Heart left ventricle (tissue), 16 donors: ENCODE measurements at regions not wholly inside any gene's neighbourhood (a gene's known extent, or its start where the extent isn't known, plus 50 kb on each side); places are given as distances from the start of the nearest gene placed in this dataset.
A peak's percentile ranks its signal among the peaks of the same experiment; 100 is the strongest.

Source experiments
- ATAC-seq, 4 donors: fragments of 200-7000 bp; cut with Tn5 transposase; one replicate each; pipeline ENCODE4 v1.9.1; 2020 to 2022; ENCODE audit warnings: moderate library complexity in 4 of 4, mild to moderate bottlenecking in 3 of 4, moderate number of reproducible peaks in 1 of 4
- DNase-seq, 5 donors: peaks; one replicate each; pipeline ENCODE4 v3.0.0-alpha.2; 2020
- H3K27ac ChIP-seq, 12 donors: fragments of 200-600 bp; sonication (generic) in 4 of 12; one replicate each; pipeline versions ENCODE4 v1.5.0 to v1.8.0; 2016 to 2022; ENCODE audit warnings: mild to moderate bottlenecking in 2 of 12
- H3K27me3 ChIP-seq, 9 donors: fragments of 200-600 bp; sonication (generic) in 2 of 9; one replicate each; pipeline versions ENCODE4 v1.5.1 to v1.8.0; 2016 to 2022; ENCODE audit warnings: mild to moderate bottlenecking in 3 of 9
- H3K36me3 ChIP-seq, 9 donors: fragments of 200-600 bp; sonication (generic) in 2 of 9; one replicate each; pipeline versions ENCODE4 v1.5.0 to v1.8.0; 2018 to 2022; ENCODE audit warnings: mild to moderate bottlenecking in 2 of 9
- H3K4me1 ChIP-seq, 12 donors: fragments of 200-600 bp; sonication (generic) in 4 of 12; one replicate each; pipeline versions ENCODE4 v1.5.0 to v1.8.0; 2016 to 2022; ENCODE audit warnings: mild to moderate bottlenecking in 3 of 12
- H3K4me3 ChIP-seq, 12 donors: fragments of 200-600 bp; sonication (generic) in 4 of 12; one replicate each; pipeline versions ENCODE4 v1.5.0 to v1.8.0; 2017 to 2022; ENCODE audit warnings: mild to moderate bottlenecking in 9 of 12, moderate library complexity in 4 of 12
- H3K9me3 ChIP-seq, 12 donors: fragments of 200-600 bp; sonication (generic) in 4 of 12; one replicate each; pipeline versions ENCODE4 v1.5.0 to v1.8.0; 2016 to 2022; ENCODE audit warnings: mild to moderate bottlenecking in 1 of 12
- CTCF ChIP-seq, 12 donors: fragments of 200-600 bp; sonication (generic) in 4 of 12; IDR thresholded peaks; one replicate each; pipeline versions ENCODE4 v1.5.0 to v1.8.0; 2018 to 2022; ENCODE audit warnings: antibody characterized with exemption in 12 of 12, mild to moderate bottlenecking in 5 of 12
- POLR2A ChIP-seq, 2 donors: fragments of 450-650 bp; IDR thresholded peaks; one replicate each; pipeline ENCODE4 v1.6.1; 2017; ENCODE audit warnings: antibody characterized with exemption in 2 of 2, mild to moderate bottlenecking in 2 of 2, moderate library complexity in 2 of 2
- WGBS, 4 donors: extraction: QIAGEN DNeasy Blood & Tissue Kit in 2 of 4; methylation state at CpG; one replicate each; pipeline versions ENCODE4 v1.1.5 to v1.1.7; 2013 to 2018; 5-methylcytosine and 5-hydroxymethylcytosine counted together
- intact Hi-C, 10 donors: fragments of 100-400 bp; cut with DNase I; formaldehyde crosslinking; loops; one replicate each; pipeline versions ENCODE4 v1.11.1 to v1.14.2; 2022
- donor health status: ischemic (EF 13 %, LVEDD 7.1; RV severe dilation, severe dysfunction).
- donor health status: healthy with polysubstance abuse.
- donor health status: DM: no; HTN: yes; CAD: no.
- donor health status: DM: no; HTN: no; CAD: no.
- donor health status: ischemic (EF 25% LVEDD 6.9; RV normal size, moderate dysfunction).
- donor health status: ischemic (EF 25% LVEDD 5.7; RV mildly dilated, moderate dysfunction).
- donor health status: healthy.
- donor health status: DM: yes; HTN: yes; CAD: no.
- donor health status: ischemic (EF 35%, LVEDD 5.7; RV mildly dilated, moderate dysfunction).
- donor health status: nonischemic (EF 11% LVEDD 7.7; RV severe dilation, severe dysfunction).
- donor health status: DM: yes; HTN: yes; CAD: no.
- donor health status: PGD.
- donor health status: ischemic (EF 29% LVEDD 5.4; RV normal size, mild dysfunction).
- donor health status: nonischemic (EF 23%, LVEDD 6.1; RV moderate dilation, normal function).

- WGBS, 4 donors = 82 to 88% (median 85%) methylated on average over 4 of the region's 4 CpGs
- H3K27ac ChIP-seq = peak overlapping the region in 2 of 12 donors; percentile 74 to 76
- intact Hi-C loops = no loop called here
Measured at GRCh38 chr5:34498572-34498971, 157.6 kb upstream of the RAI14 start.

GRCh38 chr5:34499001-34499734, 157.0 kb upstream of the RAI14 start:
- WGBS, 4 donors = 87 to 91% (median 88%) methylated on average over 5 of the region's 5 CpGs
- peaks cover 0 to 48% (median 15%) of the 10 kb centered on the region in 12 donors for H3K4me1 ChIP-seq
- H3K27ac ChIP-seq = peak overlapping the region in 2 of 12 donors; percentile 74 to 76
- intact Hi-C loops = no loop called here
- H3K4me3 ChIP-seq = no peak overlapping the region
- no peaks in the 10 kb centered on the region for H3K27me3 ChIP-seq
- no peaks in the 10 kb centered on the region for H3K36me3 ChIP-seq
- DNase-seq (no peak), ATAC-seq (no peak)
- H3K9me3 ChIP-seq = peaks cover 0 to 4% (median 0%) of the 10 kb centered on the region in 12 donors
- TF ChIP-seq CTCF (IDR thresholded peaks at IDR 0.05) = no peak

More at GRCh38 chr5:34498572-34498971, 157.6 kb upstream of the RAI14 start:
- Histone ChIP-seq H3K9me3 (peaks cover 0 to 9% (median 0%) of the 10 kb centered on the region in 12 donors), H3K36me3 (no peaks in the 10 kb centered on the region), H3K27me3 (no peaks in the 10 kb centered on the region), H3K4me1 (peaks cover 0 to 44% (median 9%) of the 10 kb centered on the region in 12 donors), H3K4me3 (no peak overlapping the region)
- ATAC-seq (no peak), DNase-seq (no peak)
- TF ChIP-seq CTCF (IDR thresholded peaks at IDR 0.05) (no peak), POLR2A (IDR thresholded peaks at IDR 0.05) (no peak)

- H3K27me3 ChIP-seq = no peaks in the 10 kb centered on the region
- H3K4me1 ChIP-seq = peaks cover 0 to 50% (median 16%) of the 10 kb centered on the region in 12 donors
- no peak overlapping the region for H3K4me3 ChIP-seq
- H3K36me3 ChIP-seq = no peaks in the 10 kb centered on the region
- peak overlapping the region in 1 of 12 donors; percentile 76 for H3K27ac ChIP-seq
- DNase-seq = no peak
- intact Hi-C loops = no loop called here
- TF ChIP-seq CTCF (IDR thresholded peaks at IDR 0.05) (no peak), POLR2A (IDR thresholded peaks at IDR 0.05) (no peak)
- H3K9me3 ChIP-seq = peaks cover 0 to 3% (median 0%) of the 10 kb centered on the region in 12 donors
- 76 to 90% (median 81%) methylated on average over 9 of the region's 9 CpGs for WGBS, 4 donors
- ATAC-seq = no peak
Measured at GRCh38 chr5:34500236-34500847, 155.8 kb upstream of the RAI14 start.

GRCh38 chr5:34501016-34501415, 155.1 kb upstream of the RAI14 start:
- Histone ChIP-seq H3K36me3 (no peaks in the 10 kb centered on the region), H3K27me3 (no peaks in the 10 kb centered on the region), H3K4me3 (no peak overlapping the region), H3K4me1 (peaks cover 0 to 50% (median 16%) of the 10 kb centered on the region in 12 donors), H3K9me3 (peaks cover 0 to 3% (median 0%) of the 10 kb centered on the region in 12 donors), H3K27ac (peak overlapping the region in 1 of 12 donors; percentile 21)
- no peak for ATAC-seq
- intact Hi-C loops = no loop called here
- 28 to 46% (median 40%) methylated on average over 2 of the region's 2 CpGs for WGBS, 4 donors
- DNase-seq = no peak
- TF ChIP-seq CTCF (IDR thresholded peaks at IDR 0.05) (no peak), POLR2A (IDR thresholded peaks at IDR 0.05) (no peak)
